Activated naive CD4-positive, alpha-beta T cell (primary cell): ENCODE measurements at regions not wholly inside any gene's neighbourhood (a gene's known extent, or its start where the extent isn't known, plus 50 kb on each side); places are given as distances from the start of the nearest gene placed in this dataset.

ENCODE experiments used
- DNase-seq, 4 experiments: peaks; one replicate each; lab custom pipeline; 2025; lab: John Stamatoyannopoulos, UW

GRCh38 chr7:22676385-22676784 lies 50.6 kb upstream of the IL6 start:
- no peak for DNase-seq

DNA sequence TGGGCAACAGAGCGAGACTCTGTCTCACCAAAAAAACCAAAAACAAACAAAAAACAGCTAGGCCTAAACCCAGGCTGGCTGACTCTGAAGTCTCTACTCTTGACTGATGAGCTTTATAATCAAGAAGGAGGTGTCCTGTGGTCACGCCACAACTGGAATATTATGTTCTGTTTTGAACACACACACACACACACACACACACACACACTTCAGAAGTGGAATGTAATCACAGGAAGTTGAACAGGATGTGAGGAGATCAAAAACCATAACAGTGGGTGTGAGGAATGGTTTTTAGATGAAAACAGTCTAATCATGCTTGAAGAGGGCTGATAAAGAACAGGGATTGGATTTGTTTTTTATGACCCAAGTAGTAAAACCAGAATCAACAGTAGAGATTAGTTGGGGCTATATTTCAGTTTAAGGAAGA lies 51.1 kb upstream of the IL6 start:
- DNase-seq = no peak

- no peak for DNase-seq
These were observed 51.6 kb upstream of the IL6 start for GRCh38 chr7:22675421-22675820.

DNA sequence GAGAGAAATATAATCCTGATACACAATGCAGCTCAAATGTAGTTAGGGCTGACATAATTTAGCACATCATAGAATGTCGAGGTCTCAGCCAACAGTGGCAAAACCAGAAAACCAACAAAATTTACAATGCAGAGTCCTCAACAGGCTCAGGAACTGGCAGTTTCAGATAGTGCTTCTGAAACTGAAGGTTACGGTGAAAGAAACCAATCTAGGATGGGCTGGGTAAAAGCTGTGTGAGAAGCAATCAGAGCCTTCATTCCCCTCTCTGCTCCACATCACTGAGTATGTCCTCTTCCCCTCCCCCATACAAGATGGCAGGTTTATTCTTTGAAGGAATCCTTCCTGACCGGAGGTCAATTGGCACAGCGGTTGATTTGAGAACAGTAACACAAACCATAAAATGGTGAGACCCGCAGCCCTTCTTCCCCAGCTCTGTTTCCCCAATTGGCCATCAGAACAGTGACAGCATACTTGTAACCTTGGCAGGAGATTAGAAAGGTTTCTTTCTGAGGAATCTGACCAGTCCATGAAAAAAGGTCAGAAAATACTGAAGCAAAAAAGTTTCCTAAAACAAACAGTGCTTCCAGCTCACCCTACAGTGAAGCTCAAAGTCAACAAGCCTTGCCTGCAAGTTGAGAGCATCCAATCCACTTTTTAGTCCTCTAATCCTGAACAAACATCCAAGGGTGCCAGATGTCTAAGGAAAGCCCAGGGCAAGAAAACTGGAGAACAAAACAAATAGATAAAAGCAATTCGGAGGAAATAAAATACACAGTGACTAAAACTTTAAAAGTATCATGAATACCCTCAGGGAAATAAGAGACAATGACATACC lies 53.9 kb upstream of the IL6 start:
- no peak for DNase-seq

DNA sequence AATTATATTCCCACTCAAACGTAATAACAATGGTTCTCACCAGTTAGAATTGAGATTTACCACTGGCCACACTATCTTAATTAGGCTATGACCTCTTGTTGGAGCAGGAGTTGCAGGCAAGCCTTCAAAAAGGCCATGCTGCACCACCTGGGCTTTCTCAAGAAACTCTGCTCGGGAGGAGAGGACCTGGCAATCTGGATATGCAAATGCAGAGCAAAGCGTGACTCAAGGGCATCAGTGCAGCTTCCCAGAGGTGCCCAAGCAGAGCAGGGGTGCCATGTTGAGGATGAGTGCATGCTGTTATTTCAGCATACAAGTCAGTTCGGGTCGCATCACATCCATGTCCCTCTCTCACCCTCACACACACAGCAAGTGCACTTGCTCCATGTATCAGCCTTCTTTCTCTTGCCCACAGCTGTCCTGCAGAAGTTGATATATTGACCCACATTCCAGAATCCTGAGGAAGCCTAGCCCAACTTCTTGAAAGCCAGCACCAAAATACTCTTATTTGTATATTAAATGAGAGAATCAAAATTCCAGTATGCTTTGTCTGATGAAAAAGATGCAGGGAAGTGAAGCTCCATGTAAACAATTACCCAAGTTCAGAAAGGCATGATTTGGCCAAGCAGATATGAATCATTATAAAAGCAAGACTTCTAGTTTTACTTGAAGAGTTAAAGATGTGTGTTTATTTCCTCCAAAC lies 55.7 kb upstream of the IL6 start:
- DNase-seq = no peak

DNA sequence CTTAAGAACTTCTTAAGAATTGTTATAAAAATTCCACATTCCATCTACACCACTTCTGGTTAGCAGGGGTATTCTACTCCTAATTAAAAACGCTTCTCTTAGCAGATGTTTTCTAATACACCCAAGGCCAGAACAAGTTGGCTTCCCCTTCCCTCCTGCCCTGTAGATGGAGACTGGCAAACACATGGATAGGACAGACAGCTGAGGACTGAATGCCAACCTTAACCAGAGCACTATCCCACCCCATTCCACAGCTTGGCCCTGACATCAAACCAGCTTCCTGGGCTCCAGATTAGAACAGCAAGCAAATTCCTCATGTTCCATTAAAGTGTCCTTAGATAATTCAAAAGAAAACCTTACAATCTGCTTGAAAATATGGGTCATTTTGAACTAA lies 56.6 kb upstream of the IL6 start:
- no peak for DNase-seq

DNA sequence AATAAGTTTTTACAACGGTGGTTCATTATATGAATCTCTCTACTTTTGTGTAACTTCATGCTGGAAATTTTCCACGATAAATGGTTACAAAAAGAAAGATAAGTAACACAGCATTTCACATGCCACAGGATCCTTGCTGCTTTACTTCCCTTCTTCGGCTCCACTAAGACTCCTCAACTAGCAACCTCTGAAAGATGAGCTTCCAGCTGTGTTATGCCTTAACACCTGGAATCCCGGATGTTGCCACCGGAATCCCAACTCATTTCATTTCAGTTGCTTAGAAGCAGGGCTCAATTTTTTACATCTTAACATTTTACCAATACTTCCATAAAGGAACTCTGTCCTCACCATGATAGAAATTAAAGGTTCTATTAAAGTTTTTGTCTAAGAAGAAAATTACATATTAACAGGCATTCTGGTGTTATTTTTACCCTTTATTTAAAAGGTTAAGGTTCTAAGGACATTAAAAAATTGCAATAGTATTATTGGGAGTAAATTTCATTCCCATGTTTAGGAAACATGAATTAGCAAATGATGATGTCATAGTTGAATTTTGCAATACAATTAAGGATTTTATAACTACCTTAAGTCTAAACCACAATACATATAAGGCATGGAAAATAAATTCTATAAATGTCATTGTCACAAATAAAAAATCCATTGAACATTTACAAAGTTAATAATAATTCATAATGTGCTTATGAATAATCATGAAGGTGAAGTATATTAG lies 57.1 kb upstream of the IL6 start:
- DNase-seq = no peak

- DNase-seq = no peak
These were observed 58.0 kb upstream of the IL6 start for GRCh38 chr7:22668971-22669401.

DNA sequence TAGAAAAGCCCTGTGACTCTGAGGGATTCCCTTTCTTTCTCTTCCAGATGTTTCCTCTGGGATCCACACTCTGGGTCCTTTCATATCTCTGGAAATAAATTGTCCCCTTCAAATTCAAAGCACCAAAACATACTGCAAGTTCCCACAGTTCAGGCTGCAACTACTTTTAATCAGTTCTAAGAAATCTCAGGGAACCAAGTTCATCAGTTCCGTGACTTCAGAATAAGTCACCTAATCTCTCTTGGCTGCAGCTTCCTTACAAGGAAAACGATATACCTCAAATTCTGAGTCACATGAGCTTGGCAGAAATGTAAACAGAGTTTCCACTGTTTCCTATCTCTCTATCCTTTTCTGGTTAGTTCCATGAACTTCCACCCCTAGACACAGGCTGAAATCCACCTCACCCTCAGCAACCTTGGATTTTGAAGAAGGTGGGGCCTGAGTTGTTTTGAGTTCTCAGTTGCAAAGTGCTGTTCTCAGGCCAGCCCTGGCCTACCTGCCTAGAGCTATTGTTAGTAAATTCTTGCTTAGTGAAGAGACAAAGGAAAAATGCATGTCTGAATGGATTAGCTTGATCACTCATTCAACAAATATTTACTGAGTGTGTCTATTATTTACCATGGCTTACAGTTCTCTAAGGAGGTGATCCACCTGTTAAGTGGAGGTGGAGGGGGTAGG lies 59.3 kb upstream of the IL6 start:
- DNase-seq = no peak

DNA sequence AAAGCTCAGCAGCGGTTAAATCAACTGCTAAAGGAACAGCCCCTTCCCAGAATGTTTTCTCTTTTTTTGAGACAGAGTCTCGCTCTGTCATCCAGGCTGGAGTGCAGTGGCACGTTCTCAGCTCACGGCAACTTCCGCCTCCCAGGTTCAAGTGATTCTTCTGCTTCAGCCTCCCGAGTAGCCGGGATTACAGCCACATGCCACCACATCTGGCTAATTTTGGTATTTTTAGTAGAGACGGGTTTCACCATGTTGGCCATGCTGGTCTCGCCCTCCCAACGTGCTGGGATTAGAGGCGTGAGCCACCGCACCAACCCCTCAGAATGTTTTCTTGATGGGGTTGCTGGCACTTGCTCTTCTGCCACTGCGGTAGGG lies 59.8 kb upstream of the IL6 start:
- no peak for DNase-seq

- no peak for DNase-seq
These were observed 60.3 kb upstream of the IL6 start for GRCh38 chr7:22666732-22667131.

DNA sequence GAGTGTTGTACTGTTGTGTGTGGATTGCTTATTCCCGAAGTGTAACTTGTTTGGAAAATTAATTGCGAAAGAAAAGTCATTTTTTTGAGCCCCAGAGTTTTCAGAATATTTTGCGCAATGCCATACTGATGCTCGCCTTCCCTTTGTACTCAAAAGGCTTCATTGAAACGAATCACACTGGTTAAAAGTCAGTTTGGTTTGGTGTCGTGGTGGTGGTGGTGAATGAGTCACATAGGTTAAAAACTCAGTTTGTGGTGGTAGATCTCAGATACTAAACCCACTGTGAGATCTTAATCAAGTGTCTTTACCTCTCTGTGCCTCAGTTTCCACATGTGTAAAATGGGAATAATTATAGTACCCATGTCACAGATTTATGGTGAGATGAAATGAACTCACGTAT lies 61.1 kb upstream of the IL6 start:
- DNase-seq = no peak

- DNase-seq = no peak
These were observed 61.8 kb upstream of the IL6 start for GRCh38 chr7:22664988-22665798.

DNA sequence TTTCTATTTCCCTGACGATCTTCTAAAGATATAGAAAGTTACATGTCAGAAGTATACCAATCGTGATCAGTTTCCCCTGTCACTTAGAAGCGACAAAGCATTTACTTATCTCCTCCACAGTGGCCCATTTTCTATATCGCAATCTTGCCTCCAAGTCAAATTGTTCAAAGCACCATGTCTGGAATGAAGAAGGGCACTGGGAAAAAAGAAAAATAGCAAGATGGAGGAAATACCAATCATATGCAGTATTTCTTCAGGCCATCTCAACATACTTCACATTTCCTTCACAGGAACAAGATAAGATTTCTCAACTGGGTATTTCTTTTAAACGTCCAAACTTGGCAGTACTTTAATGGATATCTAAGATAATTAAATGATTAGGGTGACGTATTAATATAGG lies 63.3 kb upstream of the IL6 start:
- DNase-seq = no peak

GRCh38 chr7:22663357-22663718 lies 63.7 kb upstream of the IL6 start:
- DNase-seq = no peak

DNA sequence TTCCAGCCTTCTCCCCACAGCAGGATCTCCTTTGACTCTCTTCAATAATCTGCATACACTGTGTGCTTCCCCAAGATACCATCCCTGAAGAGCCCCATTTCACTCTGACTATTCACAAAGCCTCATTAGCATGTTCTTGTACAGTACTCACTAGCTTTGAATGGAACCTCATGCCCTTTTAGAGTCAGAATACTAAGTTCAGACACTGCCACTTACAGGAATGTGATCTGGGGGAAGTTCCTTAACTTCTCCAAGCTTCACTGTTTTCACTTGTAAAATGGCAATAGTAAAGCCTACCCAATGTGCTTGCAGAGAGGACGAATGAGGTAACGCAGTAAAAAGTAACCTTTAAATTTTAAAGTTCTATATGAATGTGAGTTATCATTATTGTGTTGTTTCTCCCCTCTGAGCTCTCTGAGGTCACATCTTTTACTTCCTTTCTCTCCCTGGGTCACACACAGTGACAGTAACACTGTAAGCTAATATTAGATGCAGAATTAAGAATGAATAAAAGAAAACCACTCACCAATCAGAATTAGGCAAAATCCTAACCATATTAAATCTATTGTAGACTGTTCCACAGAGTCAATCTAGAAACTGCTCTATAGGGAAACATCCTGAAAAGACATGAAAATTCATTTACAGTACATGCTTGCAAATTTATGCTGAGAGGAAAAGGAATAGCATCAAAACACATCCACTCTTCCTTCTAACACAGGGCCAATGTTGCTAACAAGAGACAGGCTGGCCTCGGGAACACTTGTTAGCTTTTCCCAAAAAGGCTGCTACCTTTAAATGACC lies 64.2 kb upstream of the IL6 start:
- DNase-seq = no peak

DNA sequence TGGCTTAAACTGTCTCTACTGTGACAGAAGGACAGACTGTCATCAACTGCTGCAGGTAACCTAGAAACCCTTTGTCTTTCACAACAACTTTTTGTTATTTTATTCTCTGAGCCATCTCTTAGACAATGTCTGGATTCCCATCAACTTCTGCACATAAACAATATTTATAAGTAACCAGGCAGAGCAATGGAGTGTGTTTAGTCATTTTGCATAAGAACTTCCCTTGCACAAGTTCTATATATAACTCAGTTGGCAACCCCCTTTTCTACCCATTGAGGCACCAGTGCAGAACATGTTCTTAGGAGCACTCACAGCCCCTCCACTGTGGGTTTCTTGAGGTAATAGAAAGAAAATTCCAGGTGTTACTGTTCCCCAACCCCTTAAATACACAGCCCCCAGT lies 65.0 kb upstream of the IL6 start:
- DNase-seq = no peak

GRCh38 chr7:22660732-22661131 lies 66.3 kb upstream of the IL6 start:
- DNase-seq = no peak

GRCh38 chr7:22660293-22660692 lies 66.7 kb upstream of the IL6 start:
- no peak for DNase-seq

DNA sequence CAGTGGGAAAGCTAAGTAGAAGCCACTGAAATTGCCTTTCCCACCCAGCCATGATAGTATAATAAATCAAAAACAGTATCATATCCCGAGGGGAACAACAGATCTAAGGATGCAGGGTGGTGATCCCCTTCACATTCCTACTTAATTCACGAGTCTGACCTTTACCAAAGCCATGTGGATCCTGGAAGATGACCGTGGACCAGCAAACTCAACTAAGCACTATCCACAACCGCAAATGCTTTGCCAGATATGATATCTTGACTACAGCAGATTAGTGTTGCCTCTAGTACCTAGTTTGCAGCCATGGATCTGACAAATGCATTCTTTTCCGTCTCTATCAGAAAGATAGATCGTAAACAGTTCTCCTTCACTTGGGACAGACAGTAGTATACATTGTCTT lies 67.3 kb upstream of the IL6 start:
- no peak for DNase-seq

GRCh38 chr7:22658031-22658430 lies 69.0 kb upstream of the IL6 start:
- no peak for DNase-seq
